ENCODE measurements at regions not wholly inside any gene's neighbourhood (a gene's known extent, or its start where the extent isn't known, plus 50 kb on each side); places are given as distances from the start of the nearest gene placed in this dataset.
A peak's percentile ranks its signal among the peaks of the same experiment; 100 is the strongest.

GRCh38 chr2:120471166-120471565 lies 125.2 kb downstream of the INHBB start:
- no peak overlapping the region for H3K4me3 ChIP-seq
- intact Hi-C loops (cut with DNase I), result no loop called here
- 78 to 95% (median 87%) methylated on average over 5 of the region's 5 CpGs for WGBS, 4 donors
- peaks cover 0 to 12% (median 4%) of the 10 kb centered on the region in 12 donors for H3K9me3 ChIP-seq
- DNase-seq, result no peak
- H3K36me3 ChIP-seq, result no peaks in the 10 kb centered on the region
- TF ChIP-seq, protein P1, sequence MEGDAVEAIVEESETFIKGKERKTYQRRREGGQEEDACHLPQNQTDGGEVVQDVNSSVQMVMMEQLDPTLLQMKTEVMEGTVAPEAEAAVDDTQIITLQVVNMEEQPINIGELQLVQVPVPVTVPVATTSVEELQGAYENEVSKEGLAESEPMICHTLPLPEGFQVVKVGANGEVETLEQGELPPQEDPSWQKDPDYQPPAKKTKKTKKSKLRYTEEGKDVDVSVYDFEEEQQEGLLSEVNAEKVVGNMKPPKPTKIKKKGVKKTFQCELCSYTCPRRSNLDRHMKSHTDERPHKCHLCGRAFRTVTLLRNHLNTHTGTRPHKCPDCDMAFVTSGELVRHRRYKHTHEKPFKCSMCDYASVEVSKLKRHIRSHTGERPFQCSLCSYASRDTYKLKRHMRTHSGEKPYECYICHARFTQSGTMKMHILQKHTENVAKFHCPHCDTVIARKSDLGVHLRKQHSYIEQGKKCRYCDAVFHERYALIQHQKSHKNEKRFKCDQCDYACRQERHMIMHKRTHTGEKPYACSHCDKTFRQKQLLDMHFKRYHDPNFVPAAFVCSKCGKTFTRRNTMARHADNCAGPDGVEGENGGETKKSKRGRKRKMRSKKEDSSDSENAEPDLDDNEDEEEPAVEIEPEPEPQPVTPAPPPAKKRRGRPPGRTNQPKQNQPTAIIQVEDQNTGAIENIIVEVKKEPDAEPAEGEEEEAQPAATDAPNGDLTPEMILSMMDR (IDR thresholded peaks at IDR 0.05), result no peak
- no peak for TF ChIP-seq POLR2A (IDR thresholded peaks at IDR 0.05)
- H3K27me3 ChIP-seq, result no peaks in the 10 kb centered on the region
- ATAC-seq, result no peak
- peak overlapping the region in 2 of 12 donors; percentile 25 to 77 for H3K27ac ChIP-seq
- peaks cover 0 to 26% (median 20%) of the 10 kb centered on the region in 12 donors for H3K4me1 ChIP-seq

- 38 to 50% (median 41%) methylated on average over 2 of the region's 2 CpGs for WGBS, 4 donors
- ATAC-seq (no peak), DNase-seq (no peak)
- no peaks in the 10 kb centered on the region for H3K36me3 ChIP-seq
- intact Hi-C loops (cut with DNase I), result no loop called here
- H3K4me1 ChIP-seq, result peaks cover 0 to 21% (median 14%) of the 10 kb centered on the region in 12 donors
- peaks cover 0 to 12% (median 4%) of the 10 kb centered on the region in 12 donors for H3K9me3 ChIP-seq
- no peaks in the 10 kb centered on the region for H3K27me3 ChIP-seq
- no peak for TF ChIP-seq POLR2A (IDR thresholded peaks at IDR 0.05)
- TF ChIP-seq, protein P1 (IDR thresholded peaks at IDR 0.05), result no peak
- no peak overlapping the region for H3K4me3 ChIP-seq
- no peak overlapping the region for H3K27ac ChIP-seq
These were observed 126.1 kb downstream of the INHBB start for GRCh38 chr2:120472031-120472430.

GRCh38 chr2:120472891-120473309 lies 127.0 kb downstream of the INHBB start:
- WGBS, 4 donors, result 93 to 97% (median 95%) methylated on average over 12 of the region's 12 CpGs
- no peaks in the 10 kb centered on the region for H3K27me3 ChIP-seq
- no peak for ATAC-seq
- no peaks in the 10 kb centered on the region for H3K36me3 ChIP-seq
- no peak for TF ChIP-seq POLR2A (IDR thresholded peaks at IDR 0.05)
- TF ChIP-seq, protein P1 (IDR thresholded peaks at IDR 0.05), result no peak
- DNase-seq, result no peak
- no peak overlapping the region for H3K27ac ChIP-seq
- H3K9me3 ChIP-seq, result peaks cover 0 to 12% (median 4%) of the 10 kb centered on the region in 12 donors
- H3K4me1 ChIP-seq, result peaks cover 0 to 21% (median 14%) of the 10 kb centered on the region in 12 donors
- H3K4me3 ChIP-seq, result no peak overlapping the region
- intact Hi-C loops (cut with DNase I), result no loop called here

DNA sequence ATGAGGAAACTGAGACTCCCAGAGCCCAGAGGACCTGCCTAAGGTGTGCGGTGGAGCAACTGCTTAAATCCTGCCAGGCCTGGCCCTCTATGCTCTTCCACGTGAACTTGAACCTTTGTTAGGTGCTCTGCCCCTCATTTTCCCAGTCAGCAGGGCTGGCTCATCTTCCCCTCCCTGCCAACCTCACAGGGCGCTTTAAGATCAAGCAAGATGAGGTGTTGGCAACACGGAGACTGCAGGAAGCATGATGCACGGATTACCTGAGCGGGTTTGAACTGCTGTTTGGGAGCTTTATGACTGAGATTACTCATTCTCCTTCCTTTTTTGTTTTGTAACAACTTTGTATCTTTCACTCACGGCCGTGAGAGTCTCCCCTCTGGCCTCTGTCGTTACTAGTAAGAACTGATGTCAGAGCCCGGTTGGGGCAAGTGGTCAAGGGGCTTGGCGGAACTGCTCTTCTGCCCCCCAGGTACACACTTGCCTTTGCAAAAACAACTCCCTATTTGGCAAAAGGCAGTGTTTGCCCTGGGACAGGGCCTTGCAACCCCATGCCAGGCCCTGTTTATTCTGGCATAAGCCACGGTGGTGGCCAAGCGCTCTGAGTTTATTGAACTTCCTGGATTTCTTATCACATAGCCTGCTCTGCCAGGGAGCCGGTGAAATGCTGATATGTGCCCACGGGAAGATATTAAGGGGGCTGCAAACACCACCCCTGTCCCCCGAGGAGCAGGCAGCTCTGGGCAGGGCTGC lies 127.8 kb downstream of the INHBB start:
- no peaks in the 10 kb centered on the region for H3K36me3 ChIP-seq
- H3K27me3 ChIP-seq, result no peaks in the 10 kb centered on the region
- H3K27ac ChIP-seq, result no peak overlapping the region
- H3K9me3 ChIP-seq, result peaks cover 0 to 12% (median 4%) of the 10 kb centered on the region in 12 donors
- peaks cover 0 to 21% (median 14%) of the 10 kb centered on the region in 12 donors for H3K4me1 ChIP-seq
- no peak for ATAC-seq
- TF ChIP-seq, protein P1 (IDR thresholded peaks at IDR 0.05), result no peak
- no peak for TF ChIP-seq POLR2A (IDR thresholded peaks at IDR 0.05)
- no peak for DNase-seq
- WGBS, 4 donors, result 70 to 89% (median 78%) methylated on average over 15 to 16 of the region's 16 CpGs
- no peak overlapping the region for H3K4me3 ChIP-seq
- intact Hi-C loops (cut with DNase I), result no loop called here

Data from heart left ventricle (tissue), 16 donors.